ENCODE measurements at regions not wholly inside any gene's neighbourhood (a gene's known extent, or its start where the extent isn't known, plus 50 kb on each side); places are given as distances from the start of the nearest gene placed in this dataset.
A peak's percentile ranks its signal among the peaks of the same experiment; 100 is the strongest.
"Not testable (repeated sequence)": the region's sequence is repeated elsewhere in the genome, so short reads cannot be mapped to it uniquely, and the experiment has no call there.

DNA sequence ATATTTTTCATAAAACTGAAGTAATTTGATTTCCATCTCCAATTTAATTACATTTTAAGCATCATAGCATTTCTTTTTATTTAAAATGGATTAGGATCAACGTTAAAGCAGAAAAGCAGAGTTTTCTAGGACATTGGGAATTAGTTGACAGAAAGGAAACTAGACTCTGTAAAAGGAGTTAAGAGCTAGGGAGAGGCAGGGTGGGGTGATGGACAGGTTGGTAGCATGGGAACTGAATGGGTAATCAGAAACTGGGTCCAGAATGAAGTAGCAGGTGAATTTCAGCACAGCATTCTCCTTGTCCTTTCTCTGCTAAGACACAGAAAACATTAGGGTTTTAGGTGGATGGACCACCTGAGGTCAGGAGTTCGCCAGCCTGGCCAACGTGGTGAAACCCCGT, 97.6 kb downstream of the ANAPC4 start:
- no peak for DNase-seq (ENCODE audit: low read depth)

GRCh38 chr4:25477221-25477620, 100.2 kb downstream of the ANAPC4 start:
- DNase-seq (ENCODE audit: low read depth) = peak; percentile 30

DNA sequence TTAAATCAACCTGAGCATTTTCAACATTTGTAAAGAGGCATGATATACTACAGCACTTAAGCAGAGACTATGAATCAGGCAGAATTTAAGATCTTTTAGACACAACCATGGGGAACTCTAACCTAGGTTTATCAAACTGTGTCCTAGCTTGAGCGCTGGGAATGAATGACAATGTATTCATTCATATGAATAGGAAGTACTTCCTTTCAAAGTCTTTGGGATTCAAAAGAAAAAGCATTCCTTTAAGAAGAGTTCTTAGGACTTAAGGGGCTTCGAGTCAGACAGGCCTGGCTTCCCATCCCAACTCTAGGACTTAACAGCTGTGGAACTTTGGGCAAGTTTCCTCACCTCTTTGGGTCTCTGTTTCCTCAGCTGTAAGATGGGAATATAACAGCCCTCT, 104.6 kb downstream of the ANAPC4 start:
- DNase-seq (ENCODE audit: low read depth) = no peak

DNA sequence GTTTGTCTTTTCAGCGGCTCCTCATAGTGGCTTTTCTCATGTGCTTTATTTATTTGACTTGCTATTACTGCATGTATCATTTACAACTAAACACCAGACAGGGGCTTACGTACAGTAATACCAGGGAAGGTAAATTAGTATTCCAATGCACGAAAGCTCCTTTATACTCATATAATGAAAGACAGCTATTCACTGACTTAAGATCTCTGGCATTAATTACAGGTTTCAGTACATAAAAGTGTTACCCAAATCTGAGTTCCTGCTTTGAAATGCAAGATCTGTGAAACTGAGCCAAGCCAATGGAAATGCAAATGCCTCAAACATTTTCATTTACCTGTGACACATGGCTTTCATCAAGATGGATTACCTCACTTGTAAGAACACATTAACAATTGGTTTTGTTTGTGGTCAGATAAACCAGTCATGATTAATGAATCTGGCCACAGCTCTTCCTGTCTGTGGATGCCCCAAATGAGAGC, 107.2 kb downstream of the ANAPC4 start:
- peak; percentile 8 for DNase-seq (ENCODE audit: low read depth)

- DNase-seq (ENCODE audit: low read depth) = no peak
These were observed 108.0 kb downstream of the ANAPC4 start for GRCh38 chr4:25485104-25485503.

- DNase-seq (ENCODE audit: low read depth) = no peak
These were observed 109.1 kb downstream of the ANAPC4 start for GRCh38 chr4:25486171-25486570.

DNA sequence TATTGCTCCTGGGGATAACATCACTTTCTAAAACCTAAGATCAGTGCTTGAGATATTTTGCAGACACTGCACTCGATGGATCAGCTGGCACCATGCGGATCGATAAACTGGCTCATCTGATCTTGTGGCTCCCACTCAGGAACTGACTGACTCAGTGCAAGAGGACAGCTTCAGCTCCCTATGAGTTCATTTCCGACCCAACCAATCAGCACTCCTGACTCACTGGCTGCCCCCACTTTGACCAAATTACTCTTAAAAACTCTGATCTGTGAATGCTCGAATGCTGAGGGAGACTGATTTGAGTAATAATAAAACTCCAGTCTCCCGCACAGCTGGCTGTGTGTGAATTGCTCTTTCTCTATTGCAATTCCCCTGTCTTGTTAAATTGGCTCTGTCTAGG, 110.1 kb downstream of the ANAPC4 start:
- no peak for DNase-seq (ENCODE audit: low read depth)

- no peak for DNase-seq (ENCODE audit: low read depth)
These were observed 112.3 kb downstream of the ANAPC4 start for GRCh38 chr4:25489253-25489797.

DNA sequence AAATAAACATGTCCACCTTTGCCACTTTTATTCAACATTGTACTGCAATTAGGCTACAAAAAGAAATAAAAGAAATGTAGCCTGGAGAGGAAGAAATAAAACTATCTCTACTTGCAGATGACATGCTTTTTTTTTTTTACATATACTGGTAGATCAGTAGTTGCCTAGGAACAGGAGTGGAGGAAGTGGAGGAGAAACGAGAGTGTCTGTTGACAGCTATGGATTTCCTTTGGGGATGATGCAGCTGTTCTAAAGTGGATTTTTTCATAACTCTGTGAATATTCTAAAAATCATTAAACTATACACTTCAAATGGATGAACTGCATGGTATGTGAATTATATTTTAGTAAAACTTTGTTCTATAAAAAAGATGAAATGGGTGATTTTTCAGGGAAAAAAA, 116.4 kb downstream of the ANAPC4 start:
- no peak for DNase-seq (ENCODE audit: low read depth)

GRCh38 chr4:25494166-25494565, 117.1 kb downstream of the ANAPC4 start:
- DNase-seq (ENCODE audit: low read depth) = no peak

- no peak for DNase-seq (ENCODE audit: low read depth)
These were observed 123.7 kb downstream of the ANAPC4 start for GRCh38 chr4:25500626-25501316.

GRCh38 chr4:25502115-25502514, 125.1 kb downstream of the ANAPC4 start:
- DNase-seq (ENCODE audit: low read depth) = no peak

DNA sequence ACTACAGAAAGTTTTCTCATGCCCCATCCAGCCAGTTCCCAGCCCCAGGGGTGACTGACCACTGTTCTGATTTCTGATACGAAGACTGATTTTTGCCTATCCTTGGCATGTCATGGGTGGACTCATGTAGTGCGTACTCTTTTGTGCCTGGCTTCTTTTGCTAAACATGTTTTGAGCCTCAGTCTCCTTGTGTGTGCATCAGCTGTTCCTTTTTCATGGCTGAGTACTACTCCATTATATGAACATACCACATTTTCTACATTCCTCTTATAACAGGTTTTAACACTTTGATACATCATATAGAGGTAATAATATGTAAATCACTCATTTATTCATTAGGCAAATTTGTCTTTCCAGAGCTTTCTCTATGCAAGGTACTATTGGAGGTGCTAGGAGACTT, 126.7 kb downstream of the ANAPC4 start:
- no peak for DNase-seq (ENCODE audit: low read depth)

GRCh38 chr4:25504932-25505636, 128.0 kb downstream of the ANAPC4 start:
- DNase-seq (ENCODE audit: low read depth) = no peak

DNA sequence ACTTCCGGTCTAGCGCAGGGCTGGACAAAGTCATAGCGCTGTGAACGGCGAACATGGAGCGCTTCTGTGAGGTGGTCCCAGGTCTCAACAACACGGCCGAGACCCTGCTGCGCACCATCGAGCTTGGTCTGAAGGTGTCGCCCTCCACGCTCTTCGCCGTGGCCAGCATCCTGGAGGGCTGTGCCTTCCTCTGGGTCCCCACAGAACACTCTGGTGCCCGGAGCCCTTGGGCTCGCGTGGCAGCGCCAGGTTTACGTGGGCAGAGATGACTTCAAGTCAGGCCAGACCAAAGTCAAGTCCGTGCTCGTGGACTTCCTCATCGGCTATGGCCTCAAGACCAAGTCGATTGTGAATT, 128.6 kb downstream of the ANAPC4 start:
- no peak for DNase-seq (ENCODE audit: low read depth)

DNA sequence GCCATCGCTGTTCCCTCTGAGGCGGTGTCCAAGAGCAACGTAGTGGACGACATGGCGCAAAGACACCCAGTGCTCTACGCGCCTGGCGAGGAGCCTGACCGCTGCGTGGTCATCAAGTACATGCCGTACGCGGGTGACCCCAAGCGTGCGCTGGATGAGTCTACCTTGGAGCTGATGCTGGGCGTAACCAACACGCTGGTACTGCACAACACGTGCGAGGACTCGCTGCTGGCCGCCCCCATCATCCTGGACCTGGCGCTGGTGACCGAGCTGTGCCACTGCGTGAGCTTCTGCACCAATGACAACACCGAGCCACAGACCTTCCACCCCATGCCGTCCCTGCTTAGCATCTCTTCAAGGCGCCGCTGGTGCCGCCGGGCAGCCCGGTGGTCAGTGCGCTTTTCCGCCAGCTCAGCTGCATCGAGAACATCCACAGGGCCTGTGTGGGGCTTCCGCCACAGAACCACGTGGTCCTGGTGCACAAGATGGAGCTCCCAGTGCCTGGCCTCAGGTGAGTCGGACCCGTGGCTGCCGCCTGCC, 129.0 kb downstream of the ANAPC4 start:
- DNase-seq (ENCODE audit: low read depth) = no peak

DNA sequence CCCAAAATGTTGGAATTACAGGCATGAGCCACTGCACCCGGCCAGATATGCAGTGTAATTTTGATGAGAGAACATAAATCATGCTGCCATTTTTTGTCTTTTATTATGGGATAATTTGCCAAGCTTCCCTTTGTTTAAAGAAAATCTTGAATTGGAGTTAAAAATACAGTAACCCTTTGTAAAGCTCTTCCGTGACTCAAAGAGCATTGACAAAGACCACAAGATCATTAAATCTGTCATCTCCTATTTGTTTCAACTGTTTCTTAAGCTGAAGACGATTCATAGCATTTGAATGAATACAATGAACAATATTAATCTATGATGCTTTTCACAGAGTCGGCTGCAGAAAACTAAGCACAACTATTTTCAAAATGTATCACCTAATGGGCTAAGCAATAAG, 132.6 kb downstream of the ANAPC4 start:
- peak; percentile 59 for DNase-seq (ENCODE audit: low read depth)

DNA sequence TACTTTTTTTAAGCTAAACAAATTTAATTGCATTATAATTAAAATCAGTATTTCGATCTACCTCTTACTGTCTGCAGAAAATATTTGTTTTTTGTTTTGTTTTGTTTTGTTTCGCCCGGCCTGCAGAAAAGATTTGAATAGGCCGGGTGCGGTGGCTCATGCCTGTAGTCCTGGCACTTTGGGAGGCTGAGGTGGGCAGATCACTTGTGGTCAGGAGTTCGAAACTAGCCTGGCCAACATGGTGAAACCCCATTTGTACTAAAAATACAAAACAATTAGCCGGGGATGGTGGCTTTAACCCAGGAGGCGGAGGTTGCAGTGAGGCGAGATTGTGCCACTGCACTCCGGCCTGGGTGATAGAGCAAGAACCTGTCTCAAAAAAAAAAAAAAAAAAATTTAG, 134.8 kb downstream of the ANAPC4 start:
- DNase-seq (ENCODE audit: low read depth) = not testable (repeated sequence)

DNA sequence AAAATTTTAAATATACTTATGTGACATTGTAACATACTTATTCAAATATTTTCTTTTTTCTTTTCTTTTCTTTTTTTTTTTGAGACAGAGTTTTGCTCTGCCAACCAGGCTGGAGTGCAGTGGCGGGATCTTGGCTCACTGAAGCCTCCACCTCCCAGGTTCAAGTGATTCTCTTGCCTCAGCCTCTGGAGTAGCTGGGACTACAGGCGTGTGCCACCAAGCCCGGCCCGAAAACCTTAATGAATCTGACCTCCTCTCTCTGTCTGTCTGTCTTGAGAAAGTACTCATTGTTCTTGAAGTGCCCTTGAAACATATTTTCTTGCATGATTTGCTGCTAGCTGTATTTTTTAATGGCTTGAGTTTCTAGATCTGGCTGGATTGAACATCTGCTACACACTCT, 136.8 kb downstream of the ANAPC4 start:
- no peak for DNase-seq (ENCODE audit: low read depth)

DNA sequence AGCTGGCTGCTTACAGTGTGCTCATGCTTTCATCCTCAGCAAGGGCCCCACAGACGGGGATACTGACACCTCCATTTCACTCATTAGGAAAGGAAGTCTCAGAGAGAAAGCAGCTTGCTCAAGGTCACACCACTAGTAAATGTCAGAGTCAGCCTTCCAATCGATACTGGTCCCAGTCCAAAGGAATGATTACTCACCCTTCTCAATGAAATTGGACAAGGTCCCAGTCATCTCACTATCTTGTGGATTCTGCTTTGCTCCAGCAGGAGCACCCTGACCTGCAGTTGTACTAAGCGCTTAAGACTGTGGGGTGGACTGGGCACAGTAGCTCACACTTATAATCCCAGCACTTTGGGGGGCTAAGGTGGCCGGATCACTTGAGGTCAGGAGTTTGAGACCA, 132.2 kb upstream of the SLC34A2 start:
- no peak for DNase-seq (ENCODE audit: low read depth)

DNA sequence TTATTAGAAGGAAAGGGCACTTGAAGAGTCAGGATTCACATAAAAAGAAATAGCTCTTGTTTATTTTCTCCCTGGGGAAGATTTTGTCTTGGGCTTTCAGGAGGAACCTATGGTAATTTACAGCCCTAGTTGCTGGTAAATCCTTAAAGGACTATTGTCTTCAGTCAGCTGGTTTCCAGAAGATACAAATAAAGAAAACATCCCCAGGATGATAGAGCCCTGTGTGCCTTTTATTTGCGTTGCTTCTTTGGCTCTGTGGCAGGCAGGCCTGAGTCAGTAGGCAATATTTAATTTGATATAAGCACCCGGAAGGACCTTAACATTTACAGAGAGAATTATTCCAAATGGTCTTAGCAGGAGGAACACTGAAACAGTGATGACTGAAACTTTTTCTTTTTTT, 131.0 kb upstream of the SLC34A2 start:
- DNase-seq (ENCODE audit: low read depth) = no peak

DNA sequence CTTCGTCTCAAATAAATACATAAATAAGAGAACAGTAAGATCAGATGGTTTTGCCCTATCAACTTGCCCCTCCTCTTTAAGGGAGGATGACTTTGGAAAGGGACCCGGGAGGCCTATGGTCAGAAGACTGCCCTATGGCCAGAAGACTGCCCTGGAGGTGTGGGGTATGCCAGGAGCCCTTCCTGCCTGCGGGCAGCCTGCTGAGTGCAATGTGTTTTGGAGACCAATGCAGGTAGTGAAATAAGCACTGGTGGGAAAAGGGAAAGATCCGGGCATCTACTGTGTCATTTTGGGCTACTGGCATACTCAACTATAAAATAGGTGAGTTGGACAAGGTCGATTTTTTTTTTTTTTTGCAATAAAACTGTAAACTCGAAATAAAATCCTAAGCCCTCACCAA, 129.8 kb upstream of the SLC34A2 start:
- DNase-seq (ENCODE audit: low read depth) = no peak

DNA sequence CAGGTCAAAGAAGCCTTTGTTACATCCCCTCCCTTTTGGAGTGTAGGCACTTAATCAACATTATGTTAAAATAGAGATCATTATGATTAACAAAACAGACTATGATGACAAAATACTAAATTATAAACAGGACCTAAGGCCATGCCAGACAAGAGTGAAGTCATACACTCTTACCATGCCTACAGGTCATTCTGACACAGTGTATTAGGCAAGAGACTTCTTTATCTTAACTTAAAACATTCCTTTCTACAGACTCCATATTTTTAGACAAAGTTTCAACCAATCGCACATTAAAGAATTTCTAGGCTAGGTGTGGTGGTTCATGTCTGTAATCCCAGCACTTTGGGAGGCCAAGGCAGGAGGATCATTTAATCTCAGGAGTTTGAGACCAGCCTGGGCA, 128.6 kb upstream of the SLC34A2 start:
- DNase-seq (ENCODE audit: low read depth) = no peak

All from EH (cell line).